HG02852 (cell line): ENCODE measurements at regions not wholly inside any gene's neighbourhood (a gene's known extent, or its start where the extent isn't known, plus 50 kb on each side); places are given as distances from the start of the nearest gene placed in this dataset.

ENCODE experiments used
- ATAC-seq: cut with Tn5 transposase; IDR thresholded peaks from one replicate; pipeline ENCODE4 v1.9.1; 2021; ENCODE audit warnings: mild to moderate bottlenecking, moderate library complexity; ENCODE audit not compliant: unreplicated experiment

- no peak for ATAC-seq
Measured at GRCh38 chr9:87319656-87320055, 178.0 kb upstream of the DAPK1 start.

GRCh38 chr9:87320146-87320884, 177.4 kb upstream of the DAPK1 start:
- ATAC-seq, result no peak

GRCh38 chr9:87322840-87323635, 174.6 kb upstream of the DAPK1 start:
- no peak for ATAC-seq

GRCh38 chr9:87323928-87324327, 173.7 kb upstream of the DAPK1 start:
- no peak for ATAC-seq

GRCh38 chr9:87324613-87325194, 173.0 kb upstream of the DAPK1 start:
- ATAC-seq, result no peak

- ATAC-seq, result no peak
Measured at GRCh38 chr9:87327575-87328125, 170.0 kb upstream of the DAPK1 start.

- no peak for ATAC-seq
Measured at GRCh38 chr9:87333802-87334201, 163.9 kb upstream of the DAPK1 start.

- ATAC-seq, result no peak
Measured at GRCh38 chr9:87334366-87334765, 163.3 kb upstream of the DAPK1 start.

- ATAC-seq, result no peak
Measured at GRCh38 chr9:87336407-87336806, 161.3 kb upstream of the DAPK1 start.

GRCh38 chr9:87336914-87337333, 160.7 kb upstream of the DAPK1 start:
- ATAC-seq, result no peak

GRCh38 chr9:87337335-87338087, 160.2 kb upstream of the DAPK1 start:
- no peak for ATAC-seq

GRCh38 chr9:87338088-87338989, 159.3 kb upstream of the DAPK1 start:
- ATAC-seq, result no peak

GRCh38 chr9:87340391-87340790, 157.3 kb upstream of the DAPK1 start:
- no peak for ATAC-seq

GRCh38 chr9:87342743-87343142, 154.9 kb upstream of the DAPK1 start:
- no peak for ATAC-seq

GRCh38 chr9:87343816-87344430, 153.7 kb upstream of the DAPK1 start:
- ATAC-seq, result no peak

- no peak for ATAC-seq
Measured at GRCh38 chr9:87346061-87346665, 151.5 kb upstream of the DAPK1 start.

- no peak for ATAC-seq
Measured at GRCh38 chr9:87350915-87351314, 146.8 kb upstream of the DAPK1 start.

GRCh38 chr9:87353301-87353700, 144.4 kb upstream of the DAPK1 start:
- no peak for ATAC-seq

GRCh38 chr9:87354147-87354546, 143.5 kb upstream of the DAPK1 start:
- ATAC-seq, result no peak
